Body of pancreas (tissue), 4 donors: ENCODE measurements at regions not wholly inside any gene's neighbourhood (a gene's known extent, or its start where the extent isn't known, plus 50 kb on each side); places are given as distances from the start of the nearest gene placed in this dataset.

ENCODE experiments used
- ATAC-seq: fragments of 150-250 bp; one replicate; pipeline ENCODE4 v1.9.1; 2016
- DNase-seq, 4 donors: peaks; one replicate each; pipeline ENCODE4 v3.0.0-alpha.2; 2019
- H3K27ac ChIP-seq, 4 donors: fragments of 200-600 bp; sonication (generic); 1 replicate in 3 of 4; 2 replicates in 1 of 4; pipeline versions ENCODE4 v1.5.1 to v1.6.1; 2016 to 2019; ENCODE audit warnings: mild to moderate bottlenecking in 1 of 4, mixed read lengths in 1 of 4, moderate library complexity in 1 of 4
- H3K27me3 ChIP-seq, 2 donors: fragments of 200-600 bp; sonication (generic); one replicate each; pipeline ENCODE4 v1.6.0; 2016; ENCODE audit warnings: mild to moderate bottlenecking in 1 of 2
- H3K36me3 ChIP-seq, 2 donors: fragments of 200-600 bp; sonication (generic); replicated peaks in 1 of 2; 2 replicates each; pipeline ENCODE4 v1.5.1; 2016; ENCODE audit warnings: low read depth in 2 of 2; ENCODE audit not compliant: insufficient read depth in 1 of 2
- H3K4me1 ChIP-seq: fragments of 200-600 bp; sonication (generic); one replicate; pipeline ENCODE4 v1.6.0; 2016
- H3K4me3 ChIP-seq, 2 donors: fragments of 200-600 bp; sonication (generic); 1 replicate in 1 of 2; 2 replicates in 1 of 2; pipeline ENCODE4 v1.5.1; 2016 to 2019
- H3K9me3 ChIP-seq, 3 donors: fragments of 200-600 bp; sonication (generic); 1 replicate in 2 of 3; 2 replicates in 1 of 3; pipeline ENCODE4 v1.5.1; 2016
- POLR2A ChIP-seq, 3 donors: fragments of 450-650 bp; IDR thresholded peaks; one replicate each; pipeline ENCODE4 v1.6.1; 2016; ENCODE audit warnings: antibody characterized with exemption in 3 of 3, mild to moderate bottlenecking in 2 of 3
- WGBS, 2 donors: methylation state at CpG; one replicate each; pipeline ENCODE4 v1.1.5; 2017; 5-methylcytosine and 5-hydroxymethylcytosine counted together
- intact Hi-C: fragments of 100-400 bp; cut with DNase I; formaldehyde crosslinking; loops from one replicate; pipeline ENCODE4 v1.15.1; 2023
- TF ChIP-seq, protein P1 (sequence below), 7 experiments: fragments of 450-650 bp in 4 of 7; fragments of 200-600 bp in 3 of 7; sonication (generic) in 3 of 7; IDR thresholded peaks; one replicate each; pipeline ENCODE4 v1.5.1; 2016 to 2019; ENCODE audit warnings: antibody characterized with exemption in 7 of 7

DNA sequence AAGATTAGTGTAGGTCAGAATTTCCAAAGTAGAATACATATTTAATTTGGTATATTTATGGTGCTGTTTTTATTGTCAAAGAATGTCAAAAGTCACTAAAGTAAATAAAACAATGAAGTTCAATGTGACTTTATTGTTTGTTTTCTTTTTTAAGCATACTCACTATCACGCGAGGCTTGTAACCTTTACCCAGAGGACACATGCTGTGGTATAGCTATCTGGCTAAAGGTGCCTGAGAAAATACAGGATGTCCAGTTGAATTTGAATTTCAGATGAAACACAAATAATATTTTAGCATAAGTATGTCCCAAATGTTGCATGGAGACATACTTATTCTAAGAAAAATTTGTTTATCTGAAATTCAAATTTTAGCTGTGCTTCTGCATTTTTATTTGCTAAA lies 103.3 kb upstream of the KLF7 start:
- intact Hi-C loops = no loop called here
- TF ChIP-seq, protein P1, sequence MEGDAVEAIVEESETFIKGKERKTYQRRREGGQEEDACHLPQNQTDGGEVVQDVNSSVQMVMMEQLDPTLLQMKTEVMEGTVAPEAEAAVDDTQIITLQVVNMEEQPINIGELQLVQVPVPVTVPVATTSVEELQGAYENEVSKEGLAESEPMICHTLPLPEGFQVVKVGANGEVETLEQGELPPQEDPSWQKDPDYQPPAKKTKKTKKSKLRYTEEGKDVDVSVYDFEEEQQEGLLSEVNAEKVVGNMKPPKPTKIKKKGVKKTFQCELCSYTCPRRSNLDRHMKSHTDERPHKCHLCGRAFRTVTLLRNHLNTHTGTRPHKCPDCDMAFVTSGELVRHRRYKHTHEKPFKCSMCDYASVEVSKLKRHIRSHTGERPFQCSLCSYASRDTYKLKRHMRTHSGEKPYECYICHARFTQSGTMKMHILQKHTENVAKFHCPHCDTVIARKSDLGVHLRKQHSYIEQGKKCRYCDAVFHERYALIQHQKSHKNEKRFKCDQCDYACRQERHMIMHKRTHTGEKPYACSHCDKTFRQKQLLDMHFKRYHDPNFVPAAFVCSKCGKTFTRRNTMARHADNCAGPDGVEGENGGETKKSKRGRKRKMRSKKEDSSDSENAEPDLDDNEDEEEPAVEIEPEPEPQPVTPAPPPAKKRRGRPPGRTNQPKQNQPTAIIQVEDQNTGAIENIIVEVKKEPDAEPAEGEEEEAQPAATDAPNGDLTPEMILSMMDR (IDR thresholded peaks at IDR 0.05) = no peak
- no peak for TF ChIP-seq POLR2A (IDR thresholded peaks at IDR 0.05)
- Histone ChIP-seq H3K27me3 (no peaks in the 10 kb centered on the region), H3K9me3 (no peaks in the 10 kb centered on the region), H3K36me3 (no peaks in the 10 kb centered on the region), H3K4me1 (no peaks in the 10 kb centered on the region), H3K4me3 (no peak overlapping the region), H3K27ac (no peak overlapping the region)
- DNase-seq (no peak), ATAC-seq (no peak)
- 14 to 24% methylated on average over 2 of the region's 2 CpGs for WGBS, 2 donors

DNA sequence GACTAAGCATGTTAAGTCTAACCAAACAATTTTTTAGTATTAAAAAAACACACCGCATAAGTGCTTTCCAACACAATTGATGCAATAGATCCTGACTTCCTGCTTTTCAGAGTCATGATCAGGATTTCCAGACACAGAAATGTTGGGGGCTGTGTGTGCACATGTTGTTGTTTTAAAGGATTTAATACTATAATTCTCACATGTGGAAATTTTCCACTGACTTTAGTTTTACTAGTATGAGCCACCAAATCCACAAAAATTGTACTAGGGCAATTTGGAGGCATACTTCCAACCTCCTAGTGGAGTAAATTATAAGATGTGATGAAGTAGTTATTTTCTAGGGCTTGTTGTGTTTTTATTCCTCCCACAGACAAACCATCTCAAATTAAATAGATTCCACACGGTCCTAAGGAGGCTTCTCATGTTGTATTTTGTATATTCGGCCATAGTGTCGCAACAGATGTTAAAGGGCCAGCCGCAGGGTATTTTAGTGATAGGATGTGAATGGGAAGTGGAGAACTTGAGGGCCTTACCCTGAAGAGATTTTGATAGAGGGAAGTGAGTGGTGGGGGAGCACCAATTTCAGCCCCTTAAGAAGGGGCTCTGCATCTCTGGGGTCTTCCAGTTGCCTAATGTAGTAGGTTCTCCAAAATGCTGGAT lies 108.9 kb upstream of the KLF7 start:
- no peaks in the 10 kb centered on the region for H3K27me3 ChIP-seq
- no peaks in the 10 kb centered on the region for H3K4me1 ChIP-seq
- DNase-seq (no peak), ATAC-seq (no peak)
- 73 to 74% methylated on average over 5 of the region's 5 CpGs for WGBS, 2 donors
- no peak for TF ChIP-seq POLR2A (IDR thresholded peaks at IDR 0.05)
- TF ChIP-seq, protein P1 (IDR thresholded peaks at IDR 0.05) = no peak
- no peak overlapping the region for H3K4me3 ChIP-seq
- no peaks in the 10 kb centered on the region for H3K36me3 ChIP-seq
- intact Hi-C loops = no loop called here
- H3K27ac ChIP-seq = no peak overlapping the region
- H3K9me3 ChIP-seq = no peaks in the 10 kb centered on the region

DNA sequence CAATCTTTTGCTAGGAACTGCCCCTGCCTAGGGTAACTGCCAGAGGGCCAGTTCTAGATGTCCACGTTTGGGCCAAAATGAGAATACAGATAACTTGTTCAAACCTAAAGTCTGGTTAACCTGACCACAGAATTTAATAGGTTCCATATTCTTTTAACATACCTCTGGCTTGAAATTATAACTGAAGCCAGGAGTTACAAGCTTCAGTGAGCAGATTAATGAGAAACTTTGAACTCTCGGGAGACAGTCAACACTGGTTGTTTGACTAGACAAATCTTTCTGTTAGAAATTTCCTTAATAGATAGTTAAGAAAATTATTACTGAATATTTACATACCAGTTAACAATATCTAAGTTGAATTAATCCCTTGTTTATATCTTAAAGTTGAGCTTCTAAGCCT lies 110.0 kb upstream of the KLF7 start:
- H3K27me3 ChIP-seq = no peaks in the 10 kb centered on the region
- no peak for ATAC-seq
- no peaks in the 10 kb centered on the region for H3K9me3 ChIP-seq
- TF ChIP-seq, protein P1 (IDR thresholded peaks at IDR 0.05) = no peak
- TF ChIP-seq POLR2A (IDR thresholded peaks at IDR 0.05) = no peak
- 33 to 38% methylated on average over 2 of the region's 2 CpGs for WGBS, 2 donors
- no peaks in the 10 kb centered on the region for H3K36me3 ChIP-seq
- no peak for DNase-seq
- H3K4me1 ChIP-seq = no peaks in the 10 kb centered on the region
- intact Hi-C loops = no loop called here
- H3K4me3 ChIP-seq = no peak overlapping the region
- H3K27ac ChIP-seq = no peak overlapping the region

DNA sequence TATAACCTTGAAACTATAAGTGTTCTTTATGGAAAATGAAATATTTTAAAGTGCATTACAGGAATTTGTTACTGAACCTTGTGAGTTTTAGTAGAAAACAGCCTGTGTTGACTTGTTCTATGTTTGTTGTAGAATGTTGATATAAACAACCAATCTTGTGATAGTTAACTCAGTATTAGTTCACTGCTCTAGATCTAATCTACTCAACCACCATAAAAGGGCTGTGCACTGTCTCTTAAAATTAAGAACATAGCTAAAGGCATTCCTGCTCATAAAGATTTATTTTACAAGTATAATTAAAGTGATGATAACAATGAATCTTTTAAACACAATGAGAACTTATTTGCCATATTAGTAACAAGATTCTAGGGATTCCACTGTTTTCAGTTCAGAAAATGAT lies 110.5 kb upstream of the KLF7 start:
- H3K4me1 ChIP-seq = no peaks in the 10 kb centered on the region
- H3K27ac ChIP-seq = no peak overlapping the region
- TF ChIP-seq POLR2A (IDR thresholded peaks at IDR 0.05) = no peak
- TF ChIP-seq, protein P1 (IDR thresholded peaks at IDR 0.05) = no peak
- intact Hi-C loops = no loop called here
- ATAC-seq (no peak), DNase-seq (no peak)
- H3K4me3 ChIP-seq = no peak overlapping the region
- H3K27me3 ChIP-seq = no peaks in the 10 kb centered on the region
- H3K9me3 ChIP-seq = no peaks in the 10 kb centered on the region
- H3K36me3 ChIP-seq = no peaks in the 10 kb centered on the region

GRCh38 chr2:207276858-207277257 lies 111.1 kb upstream of the KLF7 start:
- intact Hi-C loops = no loop called here

More at GRCh38 chr2:207276858-207277257, 111.1 kb upstream of the KLF7 start:
- no peaks in the 10 kb centered on the region for H3K27me3 ChIP-seq
- H3K27ac ChIP-seq = no peak overlapping the region
- no peak for TF ChIP-seq POLR2A (IDR thresholded peaks at IDR 0.05)
- TF ChIP-seq, protein P1 (IDR thresholded peaks at IDR 0.05) = no peak
- H3K4me3 ChIP-seq = no peak overlapping the region
- H3K4me1 ChIP-seq = no peaks in the 10 kb centered on the region
- ATAC-seq (no peak), DNase-seq (no peak)
- no peaks in the 10 kb centered on the region for H3K36me3 ChIP-seq
- WGBS, 2 donors = 71 to 81% methylated on average over 3 of the region's 3 CpGs
- H3K9me3 ChIP-seq = peaks cover 0 to 4% (median 0%) of the 10 kb centered on the region in 3 donors
